OCI-LY1 (cell line): ENCODE measurements at regions not wholly inside any gene's neighbourhood (a gene's known extent, or its start where the extent isn't known, plus 50 kb on each side); places are given as distances from the start of the nearest gene placed in this dataset.
A peak's percentile ranks its signal among the peaks of the same experiment; 100 is the strongest.

Source experiments
- H2AFZ ChIP-seq: fragments of 200-600 bp; sonication (generic), shearing (Covaris generic); 2 replicates; pipeline ENCODE4 v1.6.0; 2014; ENCODE audit warnings: antibody characterized with exemption, mild to moderate bottlenecking, low read length
- H3F3A ChIP-seq: fragments of 200-600 bp; sonication (generic), shearing (Covaris generic); 2 replicates; pipeline ENCODE4 v1.6.0; 2014; ENCODE audit warnings: mild to moderate bottlenecking, antibody characterized with exemption, low read length, moderate library complexity; ENCODE audit not compliant: insufficient read depth
- H3K27ac ChIP-seq: fragments of 200-600 bp; sonication (generic); 2 replicates; pipeline ENCODE4 v1.5.1; 2014; ENCODE audit warnings: low read length, mixed run types, mild to moderate bottlenecking, low read depth; ENCODE audit not compliant: poor library complexity, severe bottlenecking
- H3K27me3 ChIP-seq: fragments of 200-600 bp; sonication (generic); 2 replicates; pipeline ENCODE4 v1.6.0; 2014; ENCODE audit warnings: antibody characterized with exemption, mild to moderate bottlenecking, low read length, moderate library complexity; ENCODE audit not compliant: insufficient read depth
- H3K36me3 ChIP-seq: fragments of 200-600 bp; sonication (generic); 2 replicates; pipeline ENCODE4 v1.6.1; 2014; ENCODE audit warnings: mild to moderate bottlenecking, antibody characterized with exemption, low read length, moderate library complexity, mixed read lengths; ENCODE audit not compliant: insufficient read depth
- H3K4me1 ChIP-seq: fragments of 200-600 bp; sonication (generic); 2 replicates; pipeline ENCODE4 v1.5.1; 2014; ENCODE audit warnings: mild to moderate bottlenecking, low read length, moderate library complexity; ENCODE audit not compliant: insufficient read depth, severe bottlenecking
- H3K4me2 ChIP-seq: fragments of 200-600 bp; sonication (generic), shearing (Covaris generic); 2 replicates; pipeline ENCODE4 v1.6.1; 2014; ENCODE audit warnings: low read length
- H3K4me3 ChIP-seq: fragments of 200-600 bp; sonication (generic); 2 replicates; pipeline ENCODE4 v1.5.1; 2014; ENCODE audit warnings: low read length, low read depth, mild to moderate bottlenecking, mixed read lengths; ENCODE audit not compliant: poor library complexity, severe bottlenecking
- H3K79me2 ChIP-seq: fragments of 200-600 bp; shearing (Covaris generic); 2 replicates; pipeline ENCODE4 v1.6.1; 2016; ENCODE audit warnings: mixed run types, low read length, mixed read lengths; ENCODE audit not compliant: insufficient read depth
- H3K9ac ChIP-seq: fragments of 200-600 bp; sonication (generic), shearing (Covaris generic); 2 replicates; pipeline ENCODE4 v1.6.1; 2014; ENCODE audit warnings: mild to moderate bottlenecking, low read length, mixed read lengths
- H3K9me2 ChIP-seq: fragments of 200-600 bp; sonication (generic), shearing (Covaris generic); 2 replicates; pipeline ENCODE4 v1.6.1; 2014; ENCODE audit warnings: low read depth, mild to moderate bottlenecking, low read length, mixed read lengths
- H3K9me3 ChIP-seq: fragments of 200-600 bp; shearing (Covaris generic); 2 replicates; pipeline ENCODE4 v1.6.1; 2014; ENCODE audit warnings: low read length, mixed read lengths
- H4K20me1 ChIP-seq: fragments of 200-600 bp; sonication (generic), shearing (Covaris generic); 2 replicates; pipeline ENCODE4 v1.6.0; 2016; ENCODE audit warnings: mild to moderate bottlenecking, low read length; ENCODE audit not compliant: insufficient read depth
- CTCF ChIP-seq: fragments of 200-600 bp; sonication (generic), shearing (Covaris generic); IDR thresholded peaks from 2 replicates; pipeline ENCODE4 v1.5.1; 2017; ENCODE audit warnings: mild to moderate bottlenecking, antibody characterized with exemption, low read length, moderate library complexity, mixed read lengths
- EZH2 ChIP-seq: fragments of 200-600 bp; sonication (generic), shearing (Covaris generic); IDR thresholded peaks from 2 replicates; pipeline ENCODE4 v1.8.0; 2017; ENCODE audit warnings: borderline replicate concordance, mixed run types, mild to moderate bottlenecking, antibody characterized with exemption, low read length, moderate library complexity, mixed read lengths

DNA sequence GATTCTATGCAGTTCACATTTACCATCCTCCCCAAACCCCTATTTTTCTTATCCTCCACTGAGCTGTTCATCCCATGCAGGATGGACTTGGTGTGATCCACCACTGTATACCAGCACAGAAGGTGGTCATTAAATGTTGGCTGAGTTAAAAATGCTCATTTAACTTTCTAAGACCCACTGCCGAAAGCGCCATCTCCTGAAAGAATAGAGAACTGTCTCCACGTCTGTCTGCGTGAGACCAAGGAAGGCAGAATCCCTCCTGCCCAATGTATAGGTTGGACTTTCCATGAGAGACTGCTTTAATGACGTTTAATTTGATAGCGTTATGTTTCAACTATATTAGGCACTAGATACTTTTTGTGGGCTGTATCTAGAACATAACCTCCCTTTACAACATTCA lies 124.3 kb downstream of the GPAM start:
- H2AFZ ChIP-seq = no peak overlapping the region
- no peaks in the 10 kb centered on the region for H3K9me2 ChIP-seq
- TF ChIP-seq CTCF (peak; percentile 31; the same call in 1 of the 2 replicates), EZH2 (no peak)
- H3K79me2 ChIP-seq = no peaks in the 10 kb centered on the region
- no peaks in the 10 kb centered on the region for H3F3A ChIP-seq
- H3K36me3 ChIP-seq = no peaks in the 10 kb centered on the region
- no peak overlapping the region for H3K4me3 ChIP-seq
- H3K27ac ChIP-seq = no peak overlapping the region
- no peaks in the 10 kb centered on the region for H4K20me1 ChIP-seq
- no peaks in the 10 kb centered on the region for H3K4me1 ChIP-seq
- H3K9me3 ChIP-seq = no peaks in the 10 kb centered on the region
- no peak overlapping the region for H3K9ac ChIP-seq
- 0 out of 2 replicates have a peak, but pooled peaks cover 5% of the 10 kb centered on the region for H3K27me3 ChIP-seq
- H3K4me2 ChIP-seq = no peak overlapping the region

- H3K27ac ChIP-seq = no peak overlapping the region
- H3K36me3 ChIP-seq = no peaks in the 10 kb centered on the region
- no peaks in the 10 kb centered on the region for H4K20me1 ChIP-seq
- no peak overlapping the region for H3K9ac ChIP-seq
- H3K9me3 ChIP-seq = no peaks in the 10 kb centered on the region
- H3K9me2 ChIP-seq = no peaks in the 10 kb centered on the region
- H3K4me1 ChIP-seq = no peaks in the 10 kb centered on the region
- TF ChIP-seq CTCF = no peak
- TF ChIP-seq EZH2 = no peak
- no peaks in the 10 kb centered on the region for H3F3A ChIP-seq
- H3K79me2 ChIP-seq = no peaks in the 10 kb centered on the region
- H2AFZ ChIP-seq = no peak overlapping the region
- H3K4me2 ChIP-seq = no peak overlapping the region
- no peak overlapping the region for H3K4me3 ChIP-seq
- no peaks in the 10 kb centered on the region for H3K27me3 ChIP-seq
Observed at GRCh38 chr10:112071596-112072133, 111.9 kb downstream of the GPAM start.

DNA sequence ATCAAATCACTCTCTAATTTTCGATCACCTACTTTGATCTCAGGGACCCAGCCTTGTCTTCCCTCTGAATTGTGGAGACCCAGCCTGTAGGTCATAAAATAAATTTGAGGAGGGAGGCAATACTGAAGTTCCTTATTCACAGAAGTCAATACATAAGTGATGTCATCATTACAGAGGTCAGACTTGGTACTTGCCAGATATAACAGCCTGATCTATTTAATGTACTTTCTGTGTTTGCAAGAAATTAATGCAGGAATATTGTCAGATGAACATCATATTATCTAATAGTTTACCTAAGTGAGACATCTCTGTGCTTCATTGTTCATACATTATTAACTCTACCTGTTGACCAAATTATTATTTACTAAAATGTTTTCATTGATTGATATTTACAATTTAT lies 105.6 kb downstream of the GPAM start:
- Histone ChIP-seq H3K9me2 (no peaks in the 10 kb centered on the region), H3K36me3 (no peaks in the 10 kb centered on the region), H3K9me3 (no peaks in the 10 kb centered on the region), H3K79me2 (no peaks in the 10 kb centered on the region), H4K20me1 (no peaks in the 10 kb centered on the region), H3K4me2 (no peak overlapping the region), H3K27me3 (no peaks in the 10 kb centered on the region), H3K4me1 (no peaks in the 10 kb centered on the region), H3F3A (no peaks in the 10 kb centered on the region), H2AFZ (no peak overlapping the region), H3K27ac (no peak overlapping the region), H3K4me3 (no peak overlapping the region), H3K9ac (no peak overlapping the region)
- no peak for TF ChIP-seq CTCF
- TF ChIP-seq EZH2 = no peak
